ENCODE measurements at regions not wholly inside any gene's neighbourhood (a gene's known extent, or its start where the extent isn't known, plus 50 kb on each side); places are given as distances from the start of the nearest gene placed in this dataset.

GRCh38 chr20:50320901-50321796 is 130.5 kb downstream of the CEBPB start:
- DNase-seq (ENCODE audit: low read depth, low spot score) (peak; percentile 92), FAIRE-seq (peak; percentile 71)
- TF ChIP-seq EZH2 (IDR thresholded peaks at IDR 0.05; ENCODE audit: low read length): no peak
- TF ChIP-seq, protein P1, sequence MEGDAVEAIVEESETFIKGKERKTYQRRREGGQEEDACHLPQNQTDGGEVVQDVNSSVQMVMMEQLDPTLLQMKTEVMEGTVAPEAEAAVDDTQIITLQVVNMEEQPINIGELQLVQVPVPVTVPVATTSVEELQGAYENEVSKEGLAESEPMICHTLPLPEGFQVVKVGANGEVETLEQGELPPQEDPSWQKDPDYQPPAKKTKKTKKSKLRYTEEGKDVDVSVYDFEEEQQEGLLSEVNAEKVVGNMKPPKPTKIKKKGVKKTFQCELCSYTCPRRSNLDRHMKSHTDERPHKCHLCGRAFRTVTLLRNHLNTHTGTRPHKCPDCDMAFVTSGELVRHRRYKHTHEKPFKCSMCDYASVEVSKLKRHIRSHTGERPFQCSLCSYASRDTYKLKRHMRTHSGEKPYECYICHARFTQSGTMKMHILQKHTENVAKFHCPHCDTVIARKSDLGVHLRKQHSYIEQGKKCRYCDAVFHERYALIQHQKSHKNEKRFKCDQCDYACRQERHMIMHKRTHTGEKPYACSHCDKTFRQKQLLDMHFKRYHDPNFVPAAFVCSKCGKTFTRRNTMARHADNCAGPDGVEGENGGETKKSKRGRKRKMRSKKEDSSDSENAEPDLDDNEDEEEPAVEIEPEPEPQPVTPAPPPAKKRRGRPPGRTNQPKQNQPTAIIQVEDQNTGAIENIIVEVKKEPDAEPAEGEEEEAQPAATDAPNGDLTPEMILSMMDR (optimal IDR thresholded peaks at IDR 0.05 in 1 of 3, IDR thresholded peaks at IDR 0.05 in 1 of 3, conservative IDR thresholded peaks at IDR 0.05 in 1 of 3; ENCODE audit: extremely low read depth in 1 of 3, insufficient read depth in 2 of 3, low read length in 3 of 3): peak in 1 of 3 experiments; percentile 25
- Histone ChIP-seq H3K79me2 (ENCODE audit: control insufficient read depth, insufficient read depth, low read length) (no peaks in the 10 kb centered on the region), H3K27ac (ENCODE audit: control insufficient read depth, insufficient read depth, low read length) (peak overlapping the region; percentile 93), H3K4me2 (ENCODE audit: control insufficient read depth, extremely low read depth, insufficient read depth, low read depth, low read length) (peak overlapping the region; percentile 77), H3K9me3 (ENCODE audit: control insufficient read depth, low read depth, low read length) (no peaks in the 10 kb centered on the region), H3K9me1 (ENCODE audit: control insufficient read depth, extremely low read depth, insufficient read depth, low read length) (no peaks in the 10 kb centered on the region), H3K4me3 (ENCODE audit: control insufficient read depth in 2 of 3, extremely low read depth in 1 of 3, insufficient read depth in 2 of 3, low read depth in 1 of 3, low read length in 3 of 3) (peak overlapping the region; percentile 37 to 64 (median 62)), H4K20me1 (ENCODE audit: control insufficient read depth, extremely low read depth, insufficient read depth, low read length) (no peaks in the 10 kb centered on the region), H3K36me3 (ENCODE audit: control insufficient read depth in 2 of 2, extremely low read depth in 1 of 2, insufficient read depth in 2 of 2, low read length in 2 of 2) (no peaks in the 10 kb centered on the region), H2AFZ (ENCODE audit: control insufficient read depth, low read length) (peak overlapping the region; percentile 62), H3K9ac (ENCODE audit: control insufficient read depth, extremely low read depth, insufficient read depth, low read length) (peak overlapping the region; percentile 84), H3K4me1 (ENCODE audit: control insufficient read depth, extremely low read depth, insufficient read depth, low read length) (peaks cover 32% of the 10 kb centered on the region), H3K27me3 (ENCODE audit: control insufficient read depth, extremely low read depth, insufficient read depth, low read length) (no peaks in the 10 kb centered on the region)
- dilution Hi-C loops (cut with MboI; ENCODE audit: extremely low pct_ligation_motif_present, low sequenced_read_pairs): no loop called here

- FAIRE-seq (no peak), DNase-seq (ENCODE audit: low read depth, low spot score) (no peak)
- peak overlapping the region; percentile 63 for H2AFZ ChIP-seq (ENCODE audit: control insufficient read depth, low read length)
- H3K27ac ChIP-seq (ENCODE audit: control insufficient read depth, insufficient read depth, low read length): peak overlapping the region; percentile 93
- peaks cover 32% of the 10 kb centered on the region for H3K4me1 ChIP-seq (ENCODE audit: control insufficient read depth, extremely low read depth, insufficient read depth, low read length)
- no peak overlapping the region for H3K4me3 ChIP-seq (ENCODE audit: control insufficient read depth in 2 of 3, extremely low read depth in 1 of 3, insufficient read depth in 2 of 3, low read depth in 1 of 3, low read length in 3 of 3)
- no peaks in the 10 kb centered on the region for H3K27me3 ChIP-seq (ENCODE audit: control insufficient read depth, extremely low read depth, insufficient read depth, low read length)
- H3K79me2 ChIP-seq (ENCODE audit: control insufficient read depth, insufficient read depth, low read length): no peaks in the 10 kb centered on the region
- dilution Hi-C loops (cut with MboI; ENCODE audit: extremely low pct_ligation_motif_present, low sequenced_read_pairs): no loop called here
- peak overlapping the region; percentile 84 for H3K9ac ChIP-seq (ENCODE audit: control insufficient read depth, extremely low read depth, insufficient read depth, low read length)
- H3K9me3 ChIP-seq (ENCODE audit: control insufficient read depth, low read depth, low read length): no peaks in the 10 kb centered on the region
- peak overlapping the region; percentile 77 for H3K4me2 ChIP-seq (ENCODE audit: control insufficient read depth, extremely low read depth, insufficient read depth, low read depth, low read length)
- TF ChIP-seq, protein P1 (optimal IDR thresholded peaks at IDR 0.05 in 1 of 3, IDR thresholded peaks at IDR 0.05 in 1 of 3, conservative IDR thresholded peaks at IDR 0.05 in 1 of 3; ENCODE audit: extremely low read depth in 1 of 3, insufficient read depth in 2 of 3, low read length in 3 of 3): no peak
- no peak for TF ChIP-seq EZH2 (IDR thresholded peaks at IDR 0.05; ENCODE audit: low read length)
- no peaks in the 10 kb centered on the region for H4K20me1 ChIP-seq (ENCODE audit: control insufficient read depth, extremely low read depth, insufficient read depth, low read length)
- no peaks in the 10 kb centered on the region for H3K9me1 ChIP-seq (ENCODE audit: control insufficient read depth, extremely low read depth, insufficient read depth, low read length)
- no peaks in the 10 kb centered on the region for H3K36me3 ChIP-seq (ENCODE audit: control insufficient read depth in 2 of 2, extremely low read depth in 1 of 2, insufficient read depth in 2 of 2, low read length in 2 of 2)
These were observed 131.3 kb downstream of the CEBPB start for GRCh38 chr20:50321797-50322480.

All from keratinocyte (primary cell).